Heart right ventricle (tissue), 16 donors: ENCODE measurements at regions not wholly inside any gene's neighbourhood (a gene's known extent, or its start where the extent isn't known, plus 50 kb on each side); places are given as distances from the start of the nearest gene placed in this dataset.

Experiments used
- ATAC-seq, 8 donors: fragments of 200-7000 bp; cut with Tn5 transposase; one replicate each; pipeline ENCODE4 v1.9.1; 2020; ENCODE audit warnings: mild to moderate bottlenecking in 8 of 8, moderate library complexity in 8 of 8, moderate number of reproducible peaks in 1 of 8
- DNase-seq, 2 donors: peaks; one replicate each; pipeline ENCODE4 v3.0.0-alpha.2; 2020
- H3K27ac ChIP-seq, 10 donors: fragments of 200-600 bp; sonication (generic) in 2 of 10; one replicate each; pipeline versions ENCODE4 v1.5.0 to v1.8.0; 2020 to 2022; ENCODE audit warnings: mild to moderate bottlenecking in 3 of 10
- H3K27me3 ChIP-seq, 7 donors: fragments of 200-600 bp; one replicate each; pipeline ENCODE4 v1.8.0; 2021 to 2022; ENCODE audit warnings: mild to moderate bottlenecking in 2 of 7
- H3K36me3 ChIP-seq, 9 donors: fragments of 200-600 bp; sonication (generic) in 1 of 9; one replicate each; pipeline versions ENCODE4 v1.5.0 to v1.8.0; 2020 to 2022; ENCODE audit warnings: mild to moderate bottlenecking in 2 of 9
- H3K4me1 ChIP-seq, 9 donors: fragments of 200-600 bp; sonication (generic) in 1 of 9; one replicate each; pipeline versions ENCODE4 v1.5.0 to v1.8.0; 2020 to 2022; ENCODE audit warnings: mild to moderate bottlenecking in 4 of 9
- H3K4me3 ChIP-seq, 10 donors: fragments of 200-600 bp; sonication (generic) in 2 of 10; one replicate each; pipeline versions ENCODE4 v1.5.0 to v1.8.0; 2020 to 2022; ENCODE audit warnings: mild to moderate bottlenecking in 7 of 10, moderate library complexity in 2 of 10
- H3K9me3 ChIP-seq, 11 donors: fragments of 200-600 bp in 10 of 11; sonication (generic) in 2 of 11; one replicate each; pipeline versions ENCODE4 v1.5.0 to v1.8.0; 2013 to 2022; ENCODE audit warnings: mild to moderate bottlenecking in 2 of 11, control low read depth in 1 of 11, moderate library complexity in 1 of 11
- CTCF ChIP-seq, 9 donors: fragments of 200-600 bp; sonication (generic) in 2 of 9; IDR thresholded peaks; one replicate each; pipeline versions ENCODE4 v1.5.0 to v1.8.0; 2021 to 2022; ENCODE audit warnings: antibody characterized with exemption in 9 of 9, mild to moderate bottlenecking in 5 of 9, moderate library complexity in 1 of 9
- WGBS, 2 donors: extraction: QIAGEN DNeasy Blood & Tissue Kit; methylation state at CpG; one replicate each; pipeline ENCODE4 v1.1.7; 2013; ENCODE audit warnings: inconsistent platforms in 1 of 2; 5-methylcytosine and 5-hydroxymethylcytosine counted together
- intact Hi-C, 10 donors: fragments of 100-400 bp; cut with DNase I; formaldehyde crosslinking; loops; one replicate each; pipeline versions ENCODE4 v1.11.1 to v1.14.2; 2022
- donor health status: Arrhythmogenic right ventricular cardiomyopathy.
- donor health status: ischemic (EF 13 %, LVEDD 7.1; RV severe dilation, severe dysfunction).
- donor health status: healthy with polysubstance abuse.
- donor health status: DM: no; HTN: yes; CAD: no.
- donor health status: DM: no; HTN: no; CAD: no.
- donor health status: ischemic (EF 25% LVEDD 6.9; RV normal size, moderate dysfunction).
- donor health status: ischemic (EF 25% LVEDD 5.7; RV mildly dilated, moderate dysfunction).
- donor health status: healthy.
- donor health status: DM: yes; HTN: yes; CAD: no.
- donor health status: Ischemic cardiomyopathy.
- donor health status: ischemic (EF 35%, LVEDD 5.7; RV mildly dilated, moderate dysfunction).
- donor health status: nonischemic (EF 11% LVEDD 7.7; RV severe dilation, severe dysfunction).
- donor health status: DM: yes; HTN: yes; CAD: no.
- donor health status: PGD.
- donor health status: ischemic (EF 29% LVEDD 5.4; RV normal size, mild dysfunction).
- donor health status: nonischemic (EF 23%, LVEDD 6.1; RV moderate dilation, normal function).

GRCh38 chr2:100660851-100661584, 98.2 kb downstream of the PDCL3 start:
- WGBS, 2 donors: 85 to 88% methylated on average over 12 of the region's 12 CpGs
- intact Hi-C loops: no loop called here
- no peak for ATAC-seq
- Histone ChIP-seq H3K4me1 (no peaks in the 10 kb centered on the region), H3K27ac (no peak overlapping the region), H3K9me3 (no peaks in the 10 kb centered on the region), H3K36me3 (no peaks in the 10 kb centered on the region), H3K27me3 (peaks cover 0 to 4% (median 0%) of the 10 kb centered on the region in 7 donors), H3K4me3 (no peak overlapping the region)
- DNase-seq: no peak
- TF ChIP-seq CTCF (IDR thresholded peaks at IDR 0.05): no peak

GRCh38 chr2:100662866-100663265, 100.1 kb downstream of the PDCL3 start:
- intact Hi-C loops: no loop called here

GRCh38 chr2:100664021-100664755, 101.4 kb downstream of the PDCL3 start:
- WGBS, 2 donors: 94% methylated on average over 23 of the region's 23 CpGs
- no peaks in the 10 kb centered on the region for H3K9me3 ChIP-seq
- ATAC-seq (no peak), DNase-seq (no peak)
- no peak for TF ChIP-seq CTCF (IDR thresholded peaks at IDR 0.05)
- no peak overlapping the region for H3K4me3 ChIP-seq
- no peaks in the 10 kb centered on the region for H3K36me3 ChIP-seq
- intact Hi-C loops: no loop called here
- no peaks in the 10 kb centered on the region for H3K4me1 ChIP-seq
- H3K27me3 ChIP-seq: peaks cover 0 to 3% (median 0%) of the 10 kb centered on the region in 7 donors
- H3K27ac ChIP-seq: no peak overlapping the region

More at GRCh38 chr2:100662866-100663265, 100.1 kb downstream of the PDCL3 start:
- TF ChIP-seq CTCF (IDR thresholded peaks at IDR 0.05): no peak
- Histone ChIP-seq H3K4me1 (no peaks in the 10 kb centered on the region), H3K27ac (no peak overlapping the region), H3K4me3 (no peak overlapping the region), H3K9me3 (no peaks in the 10 kb centered on the region), H3K27me3 (peaks cover 0 to 4% (median 0%) of the 10 kb centered on the region in 7 donors), H3K36me3 (no peaks in the 10 kb centered on the region)
- no peak for DNase-seq
- WGBS, 2 donors: 88 to 90% methylated on average over 7 of the region's 7 CpGs
- no peak for ATAC-seq

GRCh38 chr2:100664756-100665101, 101.9 kb downstream of the PDCL3 start:
- H3K4me1 ChIP-seq: no peaks in the 10 kb centered on the region
- WGBS, 2 donors: 39 to 44% methylated on average over 2 of the region's 2 CpGs
- intact Hi-C loops: no loop called here
- no peak for TF ChIP-seq CTCF (IDR thresholded peaks at IDR 0.05)
- ATAC-seq: no peak
- no peaks in the 10 kb centered on the region for H3K9me3 ChIP-seq
- no peak overlapping the region for H3K27ac ChIP-seq
- H3K27me3 ChIP-seq: peaks cover 0 to 3% (median 0%) of the 10 kb centered on the region in 7 donors
- H3K36me3 ChIP-seq: no peaks in the 10 kb centered on the region
- DNase-seq: no peak
- H3K4me3 ChIP-seq: no peak overlapping the region
